H9 (cell line): ENCODE measurements at regions not wholly inside any gene's neighbourhood (a gene's known extent, or its start where the extent isn't known, plus 50 kb on each side); places are given as distances from the start of the nearest gene placed in this dataset.

Experiments
- DNase-seq: peaks from one replicate; pipeline ENCODE4 v3.0.0-alpha.2; 2017
- H2AFZ ChIP-seq: one replicate; pipeline ENCODE4 v1.6.1; 2013; ENCODE audit warnings: mild to moderate bottlenecking, low read length, control low read depth, moderate library complexity
- H2AK5ac ChIP-seq: 2 replicates; pipeline ENCODE4 v1.6.1; 2013; ENCODE audit warnings: low read length, control low read depth, mixed read lengths; ENCODE audit not compliant: insufficient read length
- H2BK120ac ChIP-seq: one replicate; pipeline ENCODE4 v1.6.1; 2013; ENCODE audit warnings: low read depth, mild to moderate bottlenecking, low read length, control low read depth, inconsistent platforms; ENCODE audit not compliant: poor library complexity, severe bottlenecking
- H2BK12ac ChIP-seq: 2 replicates; pipeline ENCODE4 v1.6.1; 2013; ENCODE audit warnings: low read length, control low read depth, mixed read lengths, low read depth; ENCODE audit not compliant: insufficient read length
- H2BK15ac ChIP-seq: 2 replicates; pipeline ENCODE4 v1.6.1; 2013; ENCODE audit warnings: low read depth, low read length, control low read depth
- H2BK20ac ChIP-seq: one replicate; pipeline ENCODE4 v1.6.1; 2013; ENCODE audit warnings: low read depth, mild to moderate bottlenecking, low read length, control low read depth, inconsistent platforms; ENCODE audit not compliant: poor library complexity, severe bottlenecking
- H2BK5ac ChIP-seq: 2 replicates; pipeline ENCODE4 v1.6.1; 2013; ENCODE audit warnings: low read length, control low read depth, mixed read lengths; ENCODE audit not compliant: insufficient read length
- H3K14ac ChIP-seq: 2 replicates; pipeline ENCODE4 v1.6.1; 2013; ENCODE audit warnings: low read length, control low read depth; ENCODE audit not compliant: insufficient read depth
- H3K18ac ChIP-seq: 2 replicates; pipeline ENCODE4 v1.6.1; 2013; ENCODE audit warnings: low read depth, mild to moderate bottlenecking, mixed read lengths, low read length, control low read depth; ENCODE audit not compliant: insufficient read length
- H3K23ac ChIP-seq: 2 replicates; pipeline ENCODE4 v1.6.1; 2013; ENCODE audit warnings: low read length, control low read depth, mixed read lengths, low read depth; ENCODE audit not compliant: insufficient read length
- H3K23me2 ChIP-seq: 2 replicates; pipeline ENCODE4 v1.6.1; 2013; ENCODE audit warnings: low read depth, mild to moderate bottlenecking, mixed read lengths, low read length, control low read depth; ENCODE audit not compliant: insufficient read length, poor library complexity, severe bottlenecking
- H3K27ac ChIP-seq: 2 replicates; pipeline ENCODE4 v1.5.1; 2013; ENCODE audit warnings: low read length, control low read depth, mixed read lengths, low read depth; ENCODE audit not compliant: insufficient read length
- H3K27me3 ChIP-seq: 2 replicates; pipeline ENCODE4 v1.6.1; 2013; ENCODE audit warnings: low read length, control low read depth, inconsistent platforms; ENCODE audit not compliant: insufficient read depth
- H3K4ac ChIP-seq: 2 replicates; pipeline ENCODE4 v1.6.1; 2013; ENCODE audit warnings: low read depth, mild to moderate bottlenecking, control low read depth, inconsistent platforms, low read length, moderate library complexity
- H3K4me1 ChIP-seq: 2 replicates; pipeline ENCODE4 v1.6.1; 2013; ENCODE audit warnings: low read length, control low read depth, inconsistent platforms; ENCODE audit not compliant: insufficient read depth
- H3K4me2 ChIP-seq: 2 replicates; pipeline ENCODE4 v1.6.1; 2013; ENCODE audit warnings: low read length, control low read depth, mixed read lengths; ENCODE audit not compliant: insufficient read length, insufficient read depth
- H3K56ac ChIP-seq: 2 replicates; pipeline ENCODE4 v1.6.1; 2013; ENCODE audit warnings: low read depth, mild to moderate bottlenecking, mixed read lengths, low read length, control low read depth; ENCODE audit not compliant: insufficient read length
- H3K79me1 ChIP-seq: 2 replicates; pipeline ENCODE4 v1.6.1; 2013; ENCODE audit warnings: low read depth, mild to moderate bottlenecking, moderate library complexity, low read length, control low read depth, inconsistent platforms; ENCODE audit not compliant: insufficient read depth, poor library complexity, severe bottlenecking
- H3K79me2 ChIP-seq: 2 replicates; pipeline ENCODE4 v1.6.1; 2013; ENCODE audit warnings: low read length, control low read depth, inconsistent platforms; ENCODE audit not compliant: insufficient read depth
- H3K9ac ChIP-seq: 2 replicates; pipeline ENCODE4 v1.6.1; 2013; ENCODE audit warnings: low read length, control low read depth, mixed read lengths; ENCODE audit not compliant: insufficient read length; ENCODE audit errors: extremely low read depth
- H3K9me3 ChIP-seq: one replicate; pipeline ENCODE4 v1.6.1; 2013; ENCODE audit warnings: low read depth, low read length, inconsistent platforms; ENCODE audit not compliant: control insufficient read depth
- H3T11ph ChIP-seq: one replicate; pipeline ENCODE4 v1.6.1; 2013; ENCODE audit warnings: mild to moderate bottlenecking, low read length, control low read depth, inconsistent platforms
- H4K20me1 ChIP-seq: one replicate; pipeline ENCODE4 v1.6.1; 2013; ENCODE audit not compliant: control insufficient read depth, insufficient read length, insufficient read depth
- H4K5ac ChIP-seq: 2 replicates; pipeline ENCODE4 v1.6.1; 2013; ENCODE audit warnings: low read depth, mild to moderate bottlenecking, mixed read lengths, low read length, control low read depth; ENCODE audit not compliant: insufficient read length
- H4K8ac ChIP-seq: replicated peaks from 2 replicates; pipeline ENCODE4 v1.6.1; 2013; ENCODE audit warnings: low read length, control low read depth, mixed read lengths, low read depth; ENCODE audit not compliant: insufficient read length
- H4K91ac ChIP-seq: 2 replicates; pipeline ENCODE4 v1.6.1; 2013; ENCODE audit warnings: low read depth, mild to moderate bottlenecking, moderate library complexity, mixed read lengths, low read length, control low read depth; ENCODE audit not compliant: insufficient read length
- H3K27ac Mint-ChIP-seq, 3 experiments: 2 replicates in 2 of 3; 3 replicates in 1 of 3; pipeline ENCODE4 v1.8.0; 2020 to 2021; ENCODE audit warnings: mixed read lengths in 3 of 3, mild to moderate bottlenecking in 1 of 3, moderate library complexity in 1 of 3
- H3K27me3 Mint-ChIP-seq: 2 replicates; pipeline ENCODE4 v1.8.0; 2021; ENCODE audit warnings: low read depth, mild to moderate bottlenecking, moderate library complexity, mixed read lengths
- H3K36me3 Mint-ChIP-seq, 3 experiments: 2 replicates in 2 of 3; 3 replicates in 1 of 3; pipeline ENCODE4 v1.8.0; 2020 to 2021; ENCODE audit warnings: low read depth in 3 of 3, mixed read lengths in 3 of 3; ENCODE audit not compliant: insufficient read depth in 1 of 3
- H3K4me1 Mint-ChIP-seq, 2 experiments: 2 replicates each; pipeline ENCODE4 v1.8.0; 2020; ENCODE audit warnings: mixed read lengths in 2 of 2
- H3K4me3 Mint-ChIP-seq, 2 experiments: 2 replicates in 1 of 2; 3 replicates in 1 of 2; pipeline ENCODE4 v1.8.0; 2020 to 2021; ENCODE audit warnings: mild to moderate bottlenecking in 2 of 2, mixed read lengths in 2 of 2, moderate library complexity in 1 of 2
- H3K9me3 Mint-ChIP-seq, 2 experiments: 2 replicates in 1 of 2; 3 replicates in 1 of 2; pipeline ENCODE4 v1.8.0; 2020; ENCODE audit warnings: mild to moderate bottlenecking in 2 of 2, mixed read lengths in 2 of 2, moderate library complexity in 1 of 2
- CTCF ChIP-seq: fragments of 200-600 bp; sonication (generic); conservative IDR thresholded peaks from 3 replicates; pipeline ENCODE4 v1.8.0; 2021; ENCODE audit warnings: antibody characterized with exemption, mild to moderate bottlenecking
- WGBS: extraction: QIAGEN DNeasy Blood & Tissue Kit; methylation state at CpG from one replicate; pipeline ENCODE4 v1.1.7; 2013; ENCODE audit warnings: missing lambda C conversion rate, low lambda C conversion rate, mixed read lengths; ENCODE audit not compliant: insufficient read length; ENCODE audit errors: extremely low coverage; 5-methylcytosine and 5-hydroxymethylcytosine counted together

- Mint-ChIP-seq H3K27me3 (peaks cover 64% of the 10 kb centered on the region), H3K27ac (no peak overlapping the region), H3K4me1 (0 out of 4 replicates have a peak, but pooled peaks cover 0 to 3% of the 10 kb centered on the region in 2 experiments), H3K9me3 (peaks cover 6% of the 10 kb centered on the region in 2 experiments; a peak in 4 of 5 replicates), H3K36me3 (peaks cover 0 to 4% (median 0%) of the 10 kb centered on the region in 3 experiments; a peak in 2 of 7 replicates), H3K4me3 (no peak overlapping the region)
- Histone ChIP-seq H3K9me3 (no peaks in the 10 kb centered on the region), H2AK5ac (no peak overlapping the region), H3K14ac (no peak overlapping the region), H2AFZ (no peak overlapping the region), H3K56ac (no peak overlapping the region), H3K27me3 (no peaks in the 10 kb centered on the region), H3T11ph (no peak overlapping the region), H2BK120ac (no peak overlapping the region), H3K79me1 (no peaks in the 10 kb centered on the region), H3K79me2 (no peaks in the 10 kb centered on the region), H2BK15ac (no peak overlapping the region), H2BK20ac (no peak overlapping the region), H3K4me2 (no peak overlapping the region), H3K23me2 (no peaks in the 10 kb centered on the region), H4K5ac (no peak overlapping the region), H3K4ac (no peak overlapping the region), H4K91ac (no peak overlapping the region), H3K27ac (no peak overlapping the region), H2BK12ac (no peak overlapping the region), H3K4me1 (no peaks in the 10 kb centered on the region), H4K8ac (no peak overlapping the region), H3K9ac (no peak overlapping the region), H3K18ac (no peak overlapping the region), H4K20me1 (no peaks in the 10 kb centered on the region), H3K23ac (no peak overlapping the region), H2BK5ac (no peak overlapping the region)
- no peak for DNase-seq
- TF ChIP-seq CTCF = no peak
- no CpG with 5 or more reads among the region's 9 CpGs for WGBS
Observed at GRCh38 chr1:13878451-13878850, 178.5 kb downstream of the PRDM2 start.
